GM13976 (cell line): ENCODE measurements at regions not wholly inside any gene's neighbourhood (a gene's known extent, or its start where the extent isn't known, plus 50 kb on each side); places are given as distances from the start of the nearest gene placed in this dataset.
A peak's percentile ranks its signal among the peaks of the same experiment; 100 is the strongest.

Source experiments
- DNase-seq: peaks from one replicate; pipeline ENCODE4 v3.0.0; 2012; ENCODE audit warnings: low spot score
- CTCF ChIP-seq: IDR thresholded peaks from 2 replicates; pipeline ENCODE4 v1.5.1; 2012; ENCODE audit warnings: borderline replicate concordance, mild to moderate bottlenecking; ENCODE audit not compliant: insufficient read depth; ENCODE audit errors: extremely low read depth, missing control alignments, control extremely low read depth
- in situ Hi-C: fragments of 300-500 bp; cut with MboI; formaldehyde crosslinking; loops from one replicate; pipeline ENCODE4 v1.12.0; 2022; ENCODE audit warnings: low sequenced_read_pairs, mixed read lengths, inconsistent platforms; ENCODE audit not compliant: unreplicated experiment

- TF ChIP-seq CTCF: no peak
- no peak for DNase-seq
- in situ Hi-C loops: no loop called here
These were observed 848.0 kb downstream of the RNF144A start for GRCh38 chr2:7765236-7765635.

- in situ Hi-C loops: no loop called here
- no peak for DNase-seq
These were observed 849.0 kb downstream of the RNF144A start for GRCh38 chr2:7766088-7766722.

GRCh38 chr2:7766978-7767565 lies 849.9 kb downstream of the RNF144A start:
- no peak for DNase-seq
- in situ Hi-C loops: no loop called here
- no peak for TF ChIP-seq CTCF

More at GRCh38 chr2:7766088-7766722, 849.0 kb downstream of the RNF144A start:
- no peak for TF ChIP-seq CTCF

- TF ChIP-seq CTCF: no peak
- in situ Hi-C loops: no loop called here
- no peak for DNase-seq
These were observed 850.7 kb downstream of the RNF144A start for GRCh38 chr2:7767902-7768301.

GRCh38 chr2:7771781-7772180 lies 854.6 kb downstream of the RNF144A start:
- in situ Hi-C loops: no loop called here
- TF ChIP-seq CTCF: no peak
- no peak for DNase-seq

GRCh38 chr2:7773362-7774360 lies 856.4 kb downstream of the RNF144A start:
- in situ Hi-C loops: no loop called here
- no peak for TF ChIP-seq CTCF
- DNase-seq: peak; percentile 62
